Stimulated activated CD4-positive, alpha-beta T cell treated with anti-CD3 and anti-CD28 coated beads, TNF-alpha, amount 100 ng/mL, for 24 hours (primary cell): ENCODE measurements at regions not wholly inside any gene's neighbourhood (a gene's known extent, or its start where the extent isn't known, plus 50 kb on each side); places are given as distances from the start of the nearest gene placed in this dataset.

ENCODE experiments used
- DNase-seq, 3 experiments: peaks; one replicate each; pipeline ENCODE4 v3.0.0-alpha.2; 2020; ENCODE audit warnings: low read depth in 3 of 3

GRCh38 chr18:2028986-2029385 lies 542.3 kb downstream of the METTL4 start:
- no peak for DNase-seq

GRCh38 chr18:2030647-2031046 lies 540.7 kb downstream of the METTL4 start:
- no peak for DNase-seq

- no peak for DNase-seq
Measured at GRCh38 chr18:2032036-2032435, 539.3 kb downstream of the METTL4 start.

- DNase-seq = no peak
Measured at GRCh38 chr18:2035056-2035455, 536.2 kb downstream of the METTL4 start.

- DNase-seq = no peak
Measured at GRCh38 chr18:2036086-2036485, 535.2 kb downstream of the METTL4 start.

GRCh38 chr18:2040279-2040678 lies 531.0 kb downstream of the METTL4 start:
- DNase-seq = no peak

GRCh38 chr18:2049986-2050385 lies 521.3 kb downstream of the METTL4 start:
- DNase-seq = no peak

- DNase-seq = no peak
Measured at GRCh38 chr18:2050702-2051201, 520.6 kb downstream of the METTL4 start.

GRCh38 chr18:2053490-2054089 lies 517.7 kb downstream of the METTL4 start:
- DNase-seq = no peak

- DNase-seq = no peak
Measured at GRCh38 chr18:2059336-2059735, 512.0 kb downstream of the METTL4 start.

- DNase-seq = no peak
Measured at GRCh38 chr18:2060086-2060485, 511.2 kb downstream of the METTL4 start.

- no peak for DNase-seq
Measured at GRCh38 chr18:2070631-2071030, 500.7 kb downstream of the METTL4 start.

GRCh38 chr18:2075499-2075898 lies 495.8 kb downstream of the METTL4 start:
- no peak for DNase-seq

GRCh38 chr18:2082676-2083075 lies 488.6 kb downstream of the METTL4 start:
- no peak for DNase-seq

- no peak for DNase-seq
Measured at GRCh38 chr18:2083691-2084090, 487.6 kb downstream of the METTL4 start.

- DNase-seq = no peak
Measured at GRCh38 chr18:2086439-2086838, 484.9 kb downstream of the METTL4 start.

GRCh38 chr18:2087877-2088673 lies 483.2 kb downstream of the METTL4 start:
- DNase-seq = no peak

GRCh38 chr18:2089396-2089795 lies 481.9 kb downstream of the METTL4 start:
- DNase-seq = no peak

- no peak for DNase-seq
Measured at GRCh38 chr18:2091937-2092336, 479.4 kb downstream of the METTL4 start.

GRCh38 chr18:2096551-2096950 lies 474.8 kb downstream of the METTL4 start:
- no peak for DNase-seq

GRCh38 chr18:2100694-2101213 lies 470.6 kb downstream of the METTL4 start:
- DNase-seq = no peak

- DNase-seq = no peak
Measured at GRCh38 chr18:2102022-2102421, 469.3 kb downstream of the METTL4 start.

GRCh38 chr18:2103299-2103698 lies 468.0 kb downstream of the METTL4 start:
- DNase-seq = no peak
